IMR-90 (cell line): ENCODE measurements at regions not wholly inside any gene's neighbourhood (a gene's known extent, or its start where the extent isn't known, plus 50 kb on each side); places are given as distances from the start of the nearest gene placed in this dataset.

ENCODE experiments used
- ATAC-seq: fragments of 200-7000 bp; cut with Tn5 transposase; 2 replicates; pipeline ENCODE4 v1.9.1; 2020; ENCODE audit warnings: low read depth, mild to moderate bottlenecking, moderate library complexity
- BruUV-seq: library from RNA; stranded (reverse); fragments of 400-500 nt; replicated peaks from 2 replicates; lab custom pipeline; 2021; lab: Mats Ljungman, UMichigan
- CTCF ChIA-PET: fragments of 300-600 bp; formaldehyde crosslinking; extraction: SDS; loops from one replicate; lab custom pipeline; 2021; ENCODE audit warnings: antibody characterized with exemption; lab: Yijun Ruan, JAX
- POLR2A ChIA-PET: fragments of 300-600 bp; sonication (Branson Sonifier 250); formaldehyde crosslinking; loops from one replicate; lab custom pipeline; 2022; ENCODE audit warnings: antibody characterized with exemption; ENCODE audit not compliant: unreplicated experiment; lab: Charles Lee
- DNase-seq: peaks from one replicate; pipeline ENCODE4 v3.0.0; 2013
- H2AFZ ChIP-seq: replicated peaks from 2 replicates; pipeline ENCODE3; 2013; ENCODE audit warnings: low read length, mild to moderate bottlenecking; ENCODE audit not compliant: poor library complexity
- H2AK5ac ChIP-seq: 2 replicates; pipeline ENCODE4 v1.6.1; 2013; ENCODE audit warnings: low read depth, low read length, inconsistent platforms
- H2AK9ac ChIP-seq: replicated peaks from 2 replicates; pipeline ENCODE3; 2013; ENCODE audit warnings: mild to moderate bottlenecking, low read depth, low read length, moderate library complexity; ENCODE audit not compliant: poor library complexity
- H2BK120ac ChIP-seq: 2 replicates; pipeline ENCODE4 v1.6.1; 2013; ENCODE audit warnings: low read depth, low read length, inconsistent platforms
- H2BK15ac ChIP-seq: 3 replicates; pipeline ENCODE4 v1.6.1; 2013; ENCODE audit warnings: low read depth, low read length, inconsistent platforms
- H2BK20ac ChIP-seq: 2 replicates; pipeline ENCODE4 v1.6.1; 2013; ENCODE audit warnings: low read depth, mild to moderate bottlenecking, inconsistent platforms, low read length, moderate library complexity
- H2BK5ac ChIP-seq: 2 replicates; pipeline ENCODE4 v1.6.1; 2013; ENCODE audit warnings: mild to moderate bottlenecking, low read depth, low read length, inconsistent platforms; ENCODE audit not compliant: poor library complexity, severe bottlenecking
- H3K14ac ChIP-seq: replicated peaks from 2 replicates; pipeline ENCODE4 v1.6.1; 2013; ENCODE audit warnings: low read depth, low read length, inconsistent platforms
- H3K18ac ChIP-seq: 2 replicates; pipeline ENCODE4 v1.6.1; 2013; ENCODE audit warnings: low read depth, low read length, control low read depth
- H3K23ac ChIP-seq: 2 replicates; pipeline ENCODE4 v1.6.1; 2013; ENCODE audit warnings: low read depth, low read length, inconsistent platforms
- H3K27ac ChIP-seq: 2 replicates; pipeline ENCODE4 v1.5.1; 2013; ENCODE audit warnings: mild to moderate bottlenecking, control low read depth, low read length; ENCODE audit not compliant: insufficient read depth
- H3K27me3 ChIP-seq: 2 replicates; pipeline ENCODE4 v1.6.1; 2013; ENCODE audit warnings: low read length; ENCODE audit not compliant: control insufficient read depth, insufficient read depth
- H3K36me3 ChIP-seq: 2 replicates; pipeline ENCODE4 v1.6.1; 2013; ENCODE audit warnings: low read length, mixed read lengths; ENCODE audit not compliant: control insufficient read depth, insufficient read depth
- H3K4ac ChIP-seq: 2 replicates; pipeline ENCODE4 v1.6.1; 2013; ENCODE audit warnings: low read depth, low read length, inconsistent platforms
- H3K4me1 ChIP-seq: 2 replicates; pipeline ENCODE4 v1.6.1; 2013; ENCODE audit warnings: low read length, mixed read lengths; ENCODE audit not compliant: control insufficient read depth, insufficient read depth
- H3K4me2 ChIP-seq: 2 replicates; pipeline ENCODE4 v1.6.1; 2013; ENCODE audit warnings: low read depth, mild to moderate bottlenecking, control low read depth, low read length, moderate library complexity
- H3K4me3 ChIP-seq: 2 replicates; pipeline ENCODE4 v1.5.1; 2013; ENCODE audit warnings: low read depth, mild to moderate bottlenecking, control low read depth, low read length, moderate library complexity; ENCODE audit not compliant: insufficient read depth
- H3K56ac ChIP-seq: 2 replicates; pipeline ENCODE4 v1.6.1; 2013; ENCODE audit warnings: low read length, inconsistent platforms; ENCODE audit not compliant: insufficient read depth; ENCODE audit errors: extremely low read depth
- H3K79me1 ChIP-seq, 2 experiments: 2 replicates each; pipeline ENCODE4 v1.6.1; 2013; ENCODE audit warnings: low read length in 2 of 2, inconsistent platforms in 1 of 2, low read depth in 1 of 2
- H3K9ac ChIP-seq: 2 replicates; pipeline ENCODE4 v1.6.1; 2013; ENCODE audit warnings: low read depth, low read length, control low read depth
- H3K9me1 ChIP-seq: 2 replicates; pipeline ENCODE4 v1.6.1; 2013; ENCODE audit warnings: low read length, inconsistent platforms; ENCODE audit not compliant: insufficient read depth
- H3K9me3 ChIP-seq: 2 replicates; pipeline ENCODE4 v1.6.1; 2013; ENCODE audit warnings: low read length; ENCODE audit not compliant: control insufficient read depth, insufficient read depth
- H4K20me1 ChIP-seq: 2 replicates; pipeline ENCODE4 v1.6.1; 2013; ENCODE audit warnings: low read length, inconsistent platforms; ENCODE audit not compliant: insufficient read depth
- H4K5ac ChIP-seq: 2 replicates; pipeline ENCODE4 v1.6.1; 2013; ENCODE audit warnings: mild to moderate bottlenecking, low read depth, low read length, control low read depth
- H4K8ac ChIP-seq, 2 experiments: 2 replicates each; pipeline ENCODE4 v1.6.1; 2013; ENCODE audit warnings: low read depth in 2 of 2, low read length in 2 of 2, control low read depth in 1 of 2, inconsistent platforms in 1 of 2
- H4K91ac ChIP-seq: 2 replicates; pipeline ENCODE4 v1.6.1; 2013; ENCODE audit warnings: low read depth, low read length, inconsistent platforms; ENCODE audit not compliant: insufficient read depth
- BHLHE40 ChIP-seq: fragments of 150-350 bp; IDR thresholded peaks from 2 replicates; pipeline ENCODE4 v1.6.1; 2016; ENCODE audit warnings: mild to moderate bottlenecking, low read depth, low read length
- CEBPB ChIP-seq: IDR thresholded peaks from 2 replicates; pipeline ENCODE4 v1.6.1; 2012; ENCODE audit warnings: low read depth, low read length, improper control_type of control experiment
- CHD1 ChIP-seq: IDR thresholded peaks from 2 replicates; pipeline ENCODE4 v1.6.1; 2012; ENCODE audit warnings: low read depth, low read length, improper control_type of control experiment
- ELK1 ChIP-seq: fragments of 150-350 bp; IDR thresholded peaks from 2 replicates; pipeline ENCODE4 v1.6.1; 2016; ENCODE audit warnings: low read depth, mild to moderate bottlenecking, low read length, moderate library complexity, borderline replicate concordance
- FOS ChIP-seq: fragments of 150-350 bp; IDR thresholded peaks from 2 replicates; pipeline ENCODE4 v1.6.1; 2016; ENCODE audit warnings: low read depth, low read length
- MAFK ChIP-seq: IDR thresholded peaks from 2 replicates; pipeline ENCODE4 v1.6.1; 2012; ENCODE audit warnings: low read depth, low read length, improper control_type of control experiment
- MXI1 ChIP-seq: IDR thresholded peaks from 2 replicates; pipeline ENCODE4 v1.6.1; 2012; ENCODE audit warnings: low read depth, mild to moderate bottlenecking, low read length, moderate library complexity, borderline replicate concordance
- NFE2L2 ChIP-seq: fragments of 150-350 bp; IDR thresholded peaks from 2 replicates; pipeline ENCODE4 v1.6.1; 2016; ENCODE audit warnings: low read depth, mild to moderate bottlenecking, low read length
- POLR2A ChIP-seq: IDR thresholded peaks from 2 replicates; pipeline ENCODE4 v1.6.1; 2012; ENCODE audit warnings: mild to moderate bottlenecking, low read depth, low read length
- RFX5 ChIP-seq: IDR thresholded peaks from 2 replicates; pipeline ENCODE4 v1.8.0; 2012; ENCODE audit warnings: low read depth, mild to moderate bottlenecking, low read length, moderate library complexity
- WGBS, 2 experiments: methylation state at CpG; one replicate each; pipeline versions ENCODE4 v1.1.5 to v1.1.7; 2013; ENCODE audit warnings: missing lambda C conversion rate in 2 of 2; ENCODE audit not compliant: insufficient read length in 1 of 2; ENCODE audit errors: extremely low coverage in 2 of 2; 5-methylcytosine and 5-hydroxymethylcytosine counted together
- dilution Hi-C: fragments of 300-500 bp; cut with HindIII; formaldehyde crosslinking; loops from one replicate; pipeline ENCODE4 v1.14.3; 2018; ENCODE audit warnings: low sequenced_read_pairs; ENCODE audit not compliant: unreplicated experiment
- in situ Hi-C: fragments of 300-500 bp; cut with MboI; formaldehyde crosslinking; loops from 3 replicates; pipeline ENCODE4 v1.14.3; 2019; ENCODE audit warnings: low sequenced_read_pairs, inconsistent platforms, mixed read lengths
- intact Hi-C: fragments of 100-400 bp; cut with micrococcal nuclease; formaldehyde crosslinking; loops from 2 replicates; pipeline ENCODE4 v1.10.0; 2022
- TF ChIP-seq, protein P1 (sequence below): conservative IDR thresholded peaks from 2 replicates; pipeline ENCODE4 v1.5.1; 2012; ENCODE audit warnings: mild to moderate bottlenecking, low read depth, low read length, improper control_type of control experiment

DNA sequence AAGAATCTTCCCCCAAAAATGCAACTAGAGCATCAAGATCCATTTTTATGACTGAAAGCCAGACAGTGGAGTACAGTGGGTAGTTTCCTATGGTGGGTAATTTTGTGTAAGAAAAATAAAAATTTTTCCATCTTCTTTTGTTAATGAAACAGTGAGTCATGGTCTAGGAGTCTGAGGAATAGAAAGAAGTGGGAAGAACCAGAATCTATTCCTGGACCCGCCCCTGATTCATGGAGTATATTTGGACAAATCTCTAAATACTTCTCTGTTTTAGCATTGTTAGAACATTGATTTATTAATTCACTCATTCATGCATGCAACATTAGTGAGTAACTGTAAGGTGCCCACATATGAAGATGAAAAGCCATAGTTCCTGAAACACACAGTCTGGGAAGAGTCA, 304.5 kb upstream of the GPR149 start:
- H3K9me1 ChIP-seq, result no peaks in the 10 kb centered on the region
- POLR2A ChIA-PET, result no interaction called here
- no peak overlapping the region for H3K4me3 ChIP-seq
- no peaks in the 10 kb centered on the region for H3K79me1 ChIP-seq
- TF ChIP-seq RFX5, result no peak
- no peak for TF ChIP-seq MAFK
- no peak for TF ChIP-seq POLR2A
- no peak for TF ChIP-seq BHLHE40
- TF ChIP-seq MXI1, result no peak
- no peak for TF ChIP-seq ELK1
- TF ChIP-seq NFE2L2, result no peak
- no peak for TF ChIP-seq CEBPB
- TF ChIP-seq, protein P1, sequence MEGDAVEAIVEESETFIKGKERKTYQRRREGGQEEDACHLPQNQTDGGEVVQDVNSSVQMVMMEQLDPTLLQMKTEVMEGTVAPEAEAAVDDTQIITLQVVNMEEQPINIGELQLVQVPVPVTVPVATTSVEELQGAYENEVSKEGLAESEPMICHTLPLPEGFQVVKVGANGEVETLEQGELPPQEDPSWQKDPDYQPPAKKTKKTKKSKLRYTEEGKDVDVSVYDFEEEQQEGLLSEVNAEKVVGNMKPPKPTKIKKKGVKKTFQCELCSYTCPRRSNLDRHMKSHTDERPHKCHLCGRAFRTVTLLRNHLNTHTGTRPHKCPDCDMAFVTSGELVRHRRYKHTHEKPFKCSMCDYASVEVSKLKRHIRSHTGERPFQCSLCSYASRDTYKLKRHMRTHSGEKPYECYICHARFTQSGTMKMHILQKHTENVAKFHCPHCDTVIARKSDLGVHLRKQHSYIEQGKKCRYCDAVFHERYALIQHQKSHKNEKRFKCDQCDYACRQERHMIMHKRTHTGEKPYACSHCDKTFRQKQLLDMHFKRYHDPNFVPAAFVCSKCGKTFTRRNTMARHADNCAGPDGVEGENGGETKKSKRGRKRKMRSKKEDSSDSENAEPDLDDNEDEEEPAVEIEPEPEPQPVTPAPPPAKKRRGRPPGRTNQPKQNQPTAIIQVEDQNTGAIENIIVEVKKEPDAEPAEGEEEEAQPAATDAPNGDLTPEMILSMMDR, result no peak
- TF ChIP-seq FOS, result no peak
- no peak for TF ChIP-seq CHD1
- no peak overlapping the region for H2AK9ac ChIP-seq
- H3K27me3 ChIP-seq, result no peaks in the 10 kb centered on the region
- no peak overlapping the region for H2BK120ac ChIP-seq
- no peak overlapping the region for H2BK15ac ChIP-seq
- H2BK5ac ChIP-seq, result no peak overlapping the region
- H3K18ac ChIP-seq, result no peak overlapping the region
- in situ Hi-C loops, result no loop called here
- no peaks in the 10 kb centered on the region for H3K4me1 ChIP-seq
- no peaks in the 10 kb centered on the region for H4K20me1 ChIP-seq
- no peak for DNase-seq
- H3K9ac ChIP-seq, result no peak overlapping the region
- no peak overlapping the region for H3K4me2 ChIP-seq
- no peaks in the 10 kb centered on the region for H3K36me3 ChIP-seq
- no peak overlapping the region for H4K5ac ChIP-seq
- intact Hi-C loops, result no loop called here
- dilution Hi-C loops, result no loop called here
- H2AK5ac ChIP-seq, result no peak overlapping the region
- CTCF ChIA-PET, result no interaction called here
- H3K14ac ChIP-seq, result no peak overlapping the region
- no CpG with 5 or more reads among the region's 1 CpG for WGBS, 2 experiments
- H3K56ac ChIP-seq, result no peak overlapping the region
- no peak overlapping the region for H2BK20ac ChIP-seq
- no peaks in the 10 kb centered on the region for H3K9me3 ChIP-seq
- H3K23ac ChIP-seq, result no peak overlapping the region
- H4K91ac ChIP-seq, result no peak overlapping the region
- no peak overlapping the region for H3K4ac ChIP-seq
- no peak overlapping the region for H3K27ac ChIP-seq
- H4K8ac ChIP-seq, result no peak overlapping the region
- no peak overlapping the region for H2AFZ ChIP-seq
- no TSS peak for BruUV-seq
- no peak for ATAC-seq
